ENCODE measurements at regions not wholly inside any gene's neighbourhood (a gene's known extent, or its start where the extent isn't known, plus 50 kb on each side); places are given as distances from the start of the nearest gene placed in this dataset.

DNA sequence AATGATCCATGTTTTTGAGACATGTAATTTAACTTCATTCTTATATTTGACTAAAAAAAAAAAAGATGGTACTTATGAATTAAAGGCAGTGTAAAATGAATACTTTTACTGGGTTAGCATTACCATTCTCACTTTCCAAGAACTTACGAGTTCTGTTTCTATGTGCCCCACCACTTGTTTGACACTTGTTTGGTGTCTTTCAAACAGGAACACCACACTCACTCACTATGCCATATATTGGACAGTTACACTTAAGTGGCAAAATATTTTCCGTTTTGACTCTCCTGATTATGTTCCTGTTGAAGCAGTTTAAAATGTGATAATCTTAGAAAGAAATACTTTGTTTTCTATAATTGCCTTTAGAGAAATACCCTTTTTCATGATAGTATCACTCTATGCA is 56.6 kb upstream of the ATXN7L3B start:
- no peak for DNase-seq (ENCODE audit: low spot score)

DNA sequence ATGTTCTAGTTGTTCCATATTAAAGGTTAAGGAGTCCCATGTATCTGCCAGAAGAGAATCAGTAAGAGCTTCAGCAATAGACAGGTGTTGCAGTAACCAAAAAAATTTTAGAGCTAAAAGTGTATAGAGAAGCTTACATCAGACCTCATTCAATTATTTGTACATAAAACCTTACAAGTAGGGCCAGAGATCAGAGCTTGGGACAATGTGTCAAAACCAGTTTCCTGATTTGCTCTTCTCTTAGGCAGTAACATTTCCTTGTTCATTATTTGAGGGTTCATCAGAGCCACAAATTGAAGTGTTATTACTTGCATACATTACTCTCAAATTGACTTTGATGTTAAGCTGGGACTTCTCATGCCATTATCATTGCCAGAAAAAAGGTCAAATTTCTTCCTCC is 55.5 kb upstream of the ATXN7L3B start:
- no peak for DNase-seq (ENCODE audit: low spot score)

GRCh38 chr12:74483057-74483456 is 54.6 kb upstream of the ATXN7L3B start:
- no peak for DNase-seq (ENCODE audit: low spot score)
